ENCODE measurements at regions not wholly inside any gene's neighbourhood (a gene's known extent, or its start where the extent isn't known, plus 50 kb on each side); places are given as distances from the start of the nearest gene placed in this dataset.

DNA sequence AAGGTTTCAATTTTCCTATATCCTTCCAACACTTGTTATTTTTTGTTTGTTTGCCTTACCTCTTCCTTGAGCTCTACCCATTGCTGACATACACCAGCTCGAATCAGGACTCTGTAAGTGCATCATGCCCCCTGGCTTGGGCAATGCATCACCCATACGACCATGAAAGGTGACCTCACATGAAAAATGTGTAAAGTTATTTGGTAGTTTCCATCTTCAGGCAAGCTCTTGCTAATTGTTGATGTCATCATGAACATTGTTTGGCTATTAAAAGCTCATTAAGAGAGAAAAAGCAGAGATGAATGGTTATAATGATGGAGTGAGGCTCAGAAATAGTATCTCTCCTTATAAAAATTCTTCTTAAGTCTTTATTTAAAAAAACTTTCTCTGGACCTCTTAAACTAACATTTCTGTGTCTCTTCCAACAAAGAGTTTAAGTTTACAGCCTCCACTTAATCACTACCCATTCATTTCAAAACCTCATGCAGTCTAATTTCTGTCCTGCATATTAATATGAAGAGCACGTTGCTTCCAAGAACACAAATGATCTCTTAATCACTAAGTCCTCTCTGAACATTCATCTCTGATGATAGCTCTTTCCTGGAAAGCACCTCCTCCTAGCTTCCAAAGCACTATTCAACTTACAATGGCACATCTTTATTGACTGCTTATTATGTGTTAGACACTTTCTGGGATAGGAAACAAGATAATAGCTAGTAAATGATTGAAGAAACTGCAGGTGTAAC lies 236.3 kb downstream of the NFKBIZ start:
- no peak for DNase-seq

- DNase-seq = no peak
Measured at GRCh38 chr3:102087236-102087635, 237.9 kb downstream of the NFKBIZ start.

DNA sequence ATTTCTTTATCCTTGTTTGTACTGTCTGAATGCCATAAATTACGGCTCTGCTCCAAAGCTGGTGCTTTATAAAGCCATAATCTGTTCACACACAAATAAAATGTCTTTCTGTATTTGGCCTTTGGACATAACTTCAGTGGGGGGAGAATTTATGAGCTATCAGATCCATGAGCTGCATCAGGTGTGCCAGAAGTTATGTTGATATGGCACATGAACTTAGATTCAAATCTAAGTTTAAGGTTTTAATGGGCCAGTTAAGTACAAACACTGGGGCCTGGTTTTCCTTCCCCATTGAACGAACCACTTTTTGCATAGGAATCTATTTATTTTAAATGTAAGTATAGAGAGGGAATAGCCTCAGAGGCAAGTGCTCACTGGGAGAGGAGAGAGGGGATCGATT lies 239.9 kb downstream of the NFKBIZ start:
- no peak for DNase-seq

GRCh38 chr3:102089904-102090720 lies 240.8 kb downstream of the NFKBIZ start:
- no peak for DNase-seq

DNA sequence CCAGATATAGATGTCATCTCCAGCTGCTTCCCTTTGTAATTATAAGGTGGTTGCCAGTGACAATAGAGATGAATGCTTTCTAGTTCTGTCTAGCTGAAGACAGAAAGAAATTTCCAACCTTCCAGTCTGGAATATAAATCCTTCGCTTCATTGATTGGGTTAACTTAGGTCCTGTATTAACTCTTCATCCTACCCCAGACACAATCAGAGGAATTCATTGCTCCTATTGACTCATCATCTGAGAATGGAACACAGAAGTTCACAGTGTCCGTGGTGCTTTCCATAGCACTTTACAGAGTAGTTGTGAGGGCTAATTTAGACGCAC lies 241.4 kb downstream of the NFKBIZ start:
- no peak for DNase-seq

- DNase-seq = no peak
Measured at GRCh38 chr3:102091358-102091757, 242.0 kb downstream of the NFKBIZ start.

- no peak for DNase-seq
Measured at GRCh38 chr3:102092617-102093466, 243.5 kb downstream of the NFKBIZ start.

- no peak for DNase-seq
Measured at GRCh38 chr3:102094506-102094905, 245.2 kb downstream of the NFKBIZ start.

DNA sequence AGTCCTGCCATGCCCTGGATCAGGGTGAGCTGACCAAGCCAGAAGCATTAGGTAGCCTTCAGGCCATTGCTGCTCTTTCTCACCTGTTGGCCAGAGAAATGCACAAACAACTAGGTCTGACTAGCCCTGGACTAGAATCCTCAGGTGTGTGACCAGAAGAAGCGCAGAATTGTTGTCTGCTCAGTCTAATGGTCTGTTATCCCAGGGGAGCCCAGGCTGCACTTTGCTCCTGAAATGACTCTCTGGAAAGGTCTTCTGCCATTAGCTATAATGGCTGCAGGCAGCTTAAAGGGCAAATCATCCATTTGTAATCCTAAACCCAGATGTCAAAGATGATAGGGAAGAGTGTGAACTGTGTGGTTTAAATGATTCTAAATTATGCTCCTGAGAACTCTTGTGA lies 246.1 kb downstream of the NFKBIZ start:
- DNase-seq = no peak

GRCh38 chr3:102096066-102096465 lies 246.8 kb downstream of the NFKBIZ start:
- no peak for DNase-seq

- no peak for DNase-seq
Measured at GRCh38 chr3:102098130-102098885, 249.0 kb downstream of the NFKBIZ start.

GRCh38 chr3:102099913-102100312 lies 250.6 kb downstream of the NFKBIZ start:
- no peak for DNase-seq

GRCh38 chr3:102102394-102102793 lies 253.1 kb downstream of the NFKBIZ start:
- DNase-seq = no peak

DNA sequence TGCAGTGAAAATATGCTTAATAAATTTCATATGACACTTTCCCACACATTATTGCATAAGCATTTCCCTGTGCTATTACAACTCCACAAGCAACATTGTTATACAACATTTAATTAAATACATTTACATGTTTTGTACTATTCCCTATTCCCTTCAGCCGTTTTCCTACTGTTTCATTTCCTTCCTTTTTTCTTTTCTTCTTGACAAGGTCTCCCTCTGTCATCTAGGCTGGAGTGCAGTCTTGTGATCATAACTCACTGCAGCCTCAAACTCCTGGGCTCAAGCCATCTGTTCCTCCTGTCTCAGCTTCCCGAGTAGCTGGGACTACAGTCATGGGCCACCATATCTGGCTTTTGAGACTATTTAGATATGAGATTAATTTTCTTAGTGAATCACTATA lies 254.7 kb downstream of the NFKBIZ start:
- DNase-seq = peak; percentile 62

DNA sequence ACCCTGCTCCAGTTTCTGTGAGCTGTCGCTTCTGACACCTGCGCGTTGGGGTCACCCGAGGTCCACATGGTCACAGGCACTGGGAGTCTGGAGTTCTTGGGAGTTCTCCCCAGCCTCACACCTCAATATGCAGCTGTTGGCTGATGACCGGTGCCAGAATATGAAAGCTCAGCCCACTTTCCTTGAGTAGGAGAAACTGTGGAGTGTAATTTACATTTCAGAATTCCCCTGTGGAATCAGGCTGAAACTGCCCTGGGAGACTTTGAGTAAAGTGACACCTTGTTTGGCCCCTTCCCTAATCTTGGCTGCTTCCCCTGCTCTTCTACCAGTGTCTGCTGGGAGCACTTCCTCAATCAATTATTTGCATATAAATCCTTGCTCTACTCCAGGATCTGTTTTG lies 255.9 kb downstream of the NFKBIZ start:
- peak; percentile 50 for DNase-seq

GRCh38 chr3:102106416-102107097 lies 257.2 kb downstream of the NFKBIZ start:
- DNase-seq = peak; percentile 38

DNA sequence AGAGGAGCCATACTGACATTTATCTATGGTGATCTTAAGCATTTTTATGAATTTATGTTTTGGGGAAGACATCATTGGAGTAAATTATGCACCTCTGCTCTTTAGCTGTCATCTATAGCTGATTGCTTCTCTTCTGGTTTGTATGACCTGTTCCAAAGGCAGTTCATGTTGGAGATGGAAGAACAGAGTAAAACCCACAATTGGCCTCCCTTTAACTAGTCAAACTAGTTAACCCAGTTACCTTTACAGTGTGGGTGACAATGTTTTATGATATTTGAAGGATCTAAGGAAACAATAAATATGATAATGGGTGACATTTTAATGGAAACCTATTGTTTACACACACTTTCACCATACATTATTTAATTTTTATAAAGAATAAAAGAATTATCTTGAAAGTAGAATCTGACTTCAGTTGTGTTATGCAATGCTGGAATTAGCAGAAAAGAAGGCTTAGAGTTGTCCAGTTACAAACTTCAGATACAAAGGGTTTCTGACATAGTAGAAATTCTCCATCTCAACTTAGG lies 263.5 kb downstream of the NFKBIZ start:
- DNase-seq = no peak

GRCh38 chr3:102113421-102114041 lies 264.2 kb downstream of the NFKBIZ start:
- no peak for DNase-seq

DNA sequence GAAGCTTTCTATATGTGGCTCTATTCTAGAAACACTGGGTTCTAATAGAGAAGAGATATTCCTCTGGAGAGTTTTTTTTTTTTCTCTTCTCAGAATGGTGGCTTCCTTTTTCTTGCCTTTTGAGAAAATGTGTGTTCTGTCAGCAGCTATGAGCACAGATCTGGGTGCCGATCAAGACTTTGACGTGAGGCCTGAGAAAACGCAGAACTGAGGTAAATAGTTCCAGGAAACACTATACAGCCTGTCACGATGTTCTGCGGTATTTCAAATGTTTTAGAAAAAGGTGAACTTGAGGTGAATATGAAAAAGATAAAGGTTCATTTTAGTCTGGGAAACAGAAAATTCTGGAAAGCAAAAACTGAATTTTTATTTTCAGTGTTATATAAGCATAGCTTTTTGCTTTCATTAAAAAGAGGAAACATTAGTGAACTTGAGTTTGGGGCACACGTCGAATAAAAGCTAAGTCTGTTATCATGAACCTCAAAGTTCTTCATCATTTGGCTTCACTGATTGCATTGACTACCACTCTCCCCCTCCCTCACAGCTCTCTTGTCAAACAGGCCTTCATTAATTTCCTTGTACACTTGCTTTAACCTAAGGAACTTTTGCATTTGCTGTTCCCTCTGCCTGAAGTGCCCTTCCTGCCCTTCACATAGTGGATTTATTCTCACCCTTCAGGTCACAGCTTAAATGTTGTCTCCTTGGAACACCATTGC lies 265.1 kb downstream of the NFKBIZ start:
- no peak for DNase-seq

DNA sequence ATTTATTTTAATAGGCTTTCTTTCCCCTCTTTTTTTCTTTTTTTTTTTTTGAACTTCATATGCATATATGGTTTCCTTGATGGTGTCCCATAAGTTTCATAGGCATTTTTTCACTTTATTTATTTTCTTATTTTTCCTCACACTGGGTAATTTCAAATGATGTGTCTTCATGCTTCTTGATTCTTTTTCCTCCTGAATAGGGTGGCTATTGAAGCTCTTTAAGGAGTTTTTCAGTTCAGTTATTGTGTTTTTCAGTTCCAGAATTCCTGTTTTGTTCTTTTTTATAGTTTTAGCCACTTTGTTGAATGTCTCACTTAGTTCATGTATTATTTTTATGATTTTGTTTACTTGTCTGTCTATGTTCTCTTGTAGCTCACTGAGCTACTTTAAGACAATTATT lies 273.2 kb downstream of the NFKBIZ start:
- no peak for DNase-seq

Data from inflammatory macrophage treated with lipopolysaccharide for 4 hours (primary cell).